C1 segment of cervical spinal cord (tissue), 14 donors: ENCODE measurements at regions not wholly inside any gene's neighbourhood (a gene's known extent, or its start where the extent isn't known, plus 50 kb on each side); places are given as distances from the start of the nearest gene placed in this dataset.
"Not testable (repeated sequence)": the region's sequence is repeated elsewhere in the genome, so short reads cannot be mapped to it uniquely, and the experiment has no call there.

Experiments
- DNase-seq, 14 donors: peaks; one replicate each; lab custom pipeline; 2025; lab: John Stamatoyannopoulos, UW

GRCh38 chr3:164377466-164377865 is 700.8 kb downstream of the SI start:
- DNase-seq: no peak

GRCh38 chr3:164375995-164376394 is 702.3 kb downstream of the SI start:
- no peak for DNase-seq

GRCh38 chr3:164375538-164375937 is 702.8 kb downstream of the SI start:
- DNase-seq: no peak

GRCh38 chr3:164371681-164372080 is 706.6 kb downstream of the SI start:
- DNase-seq: no peak

- DNase-seq: no peak
Measured at GRCh38 chr3:164370970-164371369, 707.3 kb downstream of the SI start.

GRCh38 chr3:164365242-164365641 is 713.1 kb downstream of the SI start:
- no peak for DNase-seq

- DNase-seq: no peak
Measured at GRCh38 chr3:164364111-164364510, 714.2 kb downstream of the SI start.

GRCh38 chr3:164360738-164361406 is 717.4 kb downstream of the SI start:
- no peak for DNase-seq

GRCh38 chr3:164360078-164360578 is 718.2 kb downstream of the SI start:
- DNase-seq: no peak

GRCh38 chr3:164352991-164353390 is 725.3 kb downstream of the SI start:
- DNase-seq: no peak

- DNase-seq: no peak
Measured at GRCh38 chr3:164351131-164351530, 727.2 kb downstream of the SI start.

- DNase-seq: not testable (repeated sequence)
Measured at GRCh38 chr3:164342206-164342605, 736.1 kb downstream of the SI start.

- DNase-seq: no peak
Measured at GRCh38 chr3:164341086-164341485, 737.2 kb downstream of the SI start.

GRCh38 chr3:164340273-164340672 is 738.0 kb downstream of the SI start:
- DNase-seq: no peak

GRCh38 chr3:164332831-164333802 is 745.2 kb downstream of the SI start:
- no peak for DNase-seq

GRCh38 chr3:164326714-164327113 is 751.6 kb downstream of the SI start:
- DNase-seq: no peak

GRCh38 chr3:164320962-164321361 is 757.3 kb downstream of the SI start:
- DNase-seq: no peak

- no peak for DNase-seq
Measured at GRCh38 chr3:164306042-164306441, 772.3 kb downstream of the SI start.

GRCh38 chr3:164303894-164304293 is 774.4 kb downstream of the SI start:
- no peak for DNase-seq

- no peak for DNase-seq
Measured at GRCh38 chr3:164302622-164303021, 775.7 kb downstream of the SI start.

GRCh38 chr3:164291486-164291885 is 786.8 kb downstream of the SI start:
- not testable (repeated sequence) for DNase-seq

GRCh38 chr3:164278550-164278949 is 799.7 kb downstream of the SI start:
- no peak for DNase-seq

- no peak for DNase-seq
Measured at GRCh38 chr3:164267053-164267452, 811.2 kb downstream of the SI start.
